ENCODE measurements at regions not wholly inside any gene's neighbourhood (a gene's known extent, or its start where the extent isn't known, plus 50 kb on each side); places are given as distances from the start of the nearest gene placed in this dataset.

DNA sequence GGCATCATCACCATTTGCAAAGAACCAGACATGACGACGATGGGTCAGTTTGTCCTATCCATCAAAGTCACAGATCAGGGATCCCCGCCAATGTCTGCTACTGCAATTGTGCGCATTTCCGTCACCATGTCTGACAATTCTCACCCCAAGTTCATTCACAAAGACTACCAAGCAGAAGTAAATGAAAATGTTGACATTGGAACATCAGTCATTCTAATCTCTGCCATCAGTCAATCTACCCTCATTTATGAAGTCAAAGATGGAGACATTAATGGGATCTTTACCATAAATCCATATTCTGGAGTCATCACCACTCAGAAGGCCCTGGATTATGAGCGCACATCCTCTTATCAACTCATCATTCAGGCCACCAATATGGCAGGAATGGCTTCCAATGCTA lies 171.6 kb upstream of the MTNR1B start:
- TF ChIP-seq ZNF207 (IDR thresholded peaks at IDR 0.05; ENCODE audit: borderline replicate concordance) (no peak), GABPA (IDR thresholded peaks at IDR 0.05; ENCODE audit: low read depth, low read length) (no peak), GABPA (CRISPR knock-in tag; IDR thresholded peaks at IDR 0.05; ENCODE audit: low read depth) (no peak), GPN1 (CRISPR knock-in tag; IDR thresholded peaks at IDR 0.05; ENCODE audit: borderline replicate concordance) (no peak), MXI1 (IDR thresholded peaks at IDR 0.05; ENCODE audit: borderline replicate concordance, low read depth, low read length) (no peak)
- TF ChIP-seq, protein P1, sequence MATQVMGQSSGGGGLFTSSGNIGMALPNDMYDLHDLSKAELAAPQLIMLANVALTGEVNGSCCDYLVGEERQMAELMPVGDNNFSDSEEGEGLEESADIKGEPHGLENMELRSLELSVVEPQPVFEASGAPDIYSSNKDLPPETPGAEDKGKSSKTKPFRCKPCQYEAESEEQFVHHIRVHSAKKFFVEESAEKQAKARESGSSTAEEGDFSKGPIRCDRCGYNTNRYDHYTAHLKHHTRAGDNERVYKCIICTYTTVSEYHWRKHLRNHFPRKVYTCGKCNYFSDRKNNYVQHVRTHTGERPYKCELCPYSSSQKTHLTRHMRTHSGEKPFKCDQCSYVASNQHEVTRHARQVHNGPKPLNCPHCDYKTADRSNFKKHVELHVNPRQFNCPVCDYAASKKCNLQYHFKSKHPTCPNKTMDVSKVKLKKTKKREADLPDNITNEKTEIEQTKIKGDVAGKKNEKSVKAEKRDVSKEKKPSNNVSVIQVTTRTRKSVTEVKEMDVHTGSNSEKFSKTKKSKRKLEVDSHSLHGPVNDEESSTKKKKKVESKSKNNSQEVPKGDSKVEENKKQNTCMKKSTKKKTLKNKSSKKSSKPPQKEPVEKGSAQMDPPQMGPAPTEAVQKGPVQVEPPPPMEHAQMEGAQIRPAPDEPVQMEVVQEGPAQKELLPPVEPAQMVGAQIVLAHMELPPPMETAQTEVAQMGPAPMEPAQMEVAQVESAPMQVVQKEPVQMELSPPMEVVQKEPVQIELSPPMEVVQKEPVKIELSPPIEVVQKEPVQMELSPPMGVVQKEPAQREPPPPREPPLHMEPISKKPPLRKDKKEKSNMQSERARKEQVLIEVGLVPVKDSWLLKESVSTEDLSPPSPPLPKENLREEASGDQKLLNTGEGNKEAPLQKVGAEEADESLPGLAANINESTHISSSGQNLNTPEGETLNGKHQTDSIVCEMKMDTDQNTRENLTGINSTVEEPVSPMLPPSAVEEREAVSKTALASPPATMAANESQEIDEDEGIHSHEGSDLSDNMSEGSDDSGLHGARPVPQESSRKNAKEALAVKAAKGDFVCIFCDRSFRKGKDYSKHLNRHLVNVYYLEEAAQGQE (IDR thresholded peaks at IDR 0.05; ENCODE audit: borderline replicate concordance in 1 of 2, low read depth in 1 of 2, low read length in 2 of 2): no peak
- TF ChIP-seq, protein P2, sequence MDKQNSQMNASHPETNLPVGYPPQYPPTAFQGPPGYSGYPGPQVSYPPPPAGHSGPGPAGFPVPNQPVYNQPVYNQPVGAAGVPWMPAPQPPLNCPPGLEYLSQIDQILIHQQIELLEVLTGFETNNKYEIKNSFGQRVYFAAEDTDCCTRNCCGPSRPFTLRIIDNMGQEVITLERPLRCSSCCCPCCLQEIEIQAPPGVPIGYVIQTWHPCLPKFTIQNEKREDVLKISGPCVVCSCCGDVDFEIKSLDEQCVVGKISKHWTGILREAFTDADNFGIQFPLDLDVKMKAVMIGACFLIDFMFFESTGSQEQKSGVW (CRISPR knock-in tag; IDR thresholded peaks at IDR 0.05; ENCODE audit: borderline replicate concordance): no peak
- TF ChIP-seq, protein P3, sequence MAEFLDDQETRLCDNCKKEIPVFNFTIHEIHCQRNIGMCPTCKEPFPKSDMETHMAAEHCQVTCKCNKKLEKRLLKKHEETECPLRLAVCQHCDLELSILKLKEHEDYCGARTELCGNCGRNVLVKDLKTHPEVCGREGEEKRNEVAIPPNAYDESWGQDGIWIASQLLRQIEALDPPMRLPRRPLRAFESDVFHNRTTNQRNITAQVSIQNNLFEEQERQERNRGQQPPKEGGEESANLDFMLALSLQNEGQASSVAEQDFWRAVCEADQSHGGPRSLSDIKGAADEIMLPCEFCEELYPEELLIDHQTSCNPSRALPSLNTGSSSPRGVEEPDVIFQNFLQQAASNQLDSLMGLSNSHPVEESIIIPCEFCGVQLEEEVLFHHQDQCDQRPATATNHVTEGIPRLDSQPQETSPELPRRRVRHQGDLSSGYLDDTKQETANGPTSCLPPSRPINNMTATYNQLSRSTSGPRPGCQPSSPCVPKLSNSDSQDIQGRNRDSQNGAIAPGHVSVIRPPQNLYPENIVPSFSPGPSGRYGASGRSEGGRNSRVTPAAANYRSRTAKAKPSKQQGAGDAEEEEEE (CRISPR knock-in tag; IDR thresholded peaks at IDR 0.05; ENCODE audit: borderline replicate concordance): no peak
